Thyroid gland (tissue), 4 donors: ENCODE measurements at regions not wholly inside any gene's neighbourhood (a gene's known extent, or its start where the extent isn't known, plus 50 kb on each side); places are given as distances from the start of the nearest gene placed in this dataset.
"Not testable (repeated sequence)": the region's sequence is repeated elsewhere in the genome, so short reads cannot be mapped to it uniquely, and the experiment has no call there.

ENCODE experiments used
- DNase-seq, 2 donors: peaks; one replicate each; pipeline ENCODE4 v3.0.0-alpha.2; 2019
- H3K27ac ChIP-seq, 3 donors: fragments of 200-600 bp; sonication (generic); 1 replicate in 2 of 3; 2 replicates in 1 of 3; pipeline ENCODE4 v1.5.1; 2016 to 2019; ENCODE audit warnings: mild to moderate bottlenecking in 1 of 3, moderate library complexity in 1 of 3
- H3K27me3 ChIP-seq: fragments of 200-600 bp; sonication (generic); one replicate; pipeline ENCODE4 v1.5.1; 2019
- H3K36me3 ChIP-seq, 2 donors: fragments of 200-600 bp; sonication (generic); one replicate each; pipeline ENCODE4 v1.5.1; 2016 to 2019
- H3K4me1 ChIP-seq, 2 donors: fragments of 200-600 bp; sonication (generic); one replicate each; pipeline ENCODE4 v1.5.1; 2017 to 2019
- H3K4me3 ChIP-seq, 3 donors: fragments of 200-600 bp; sonication (generic); replicated peaks in 1 of 3; 1 replicate in 2 of 3; 2 replicates in 1 of 3; pipeline ENCODE4 v1.5.1; 2016; ENCODE audit warnings: mild to moderate bottlenecking in 1 of 3
- H3K9me3 ChIP-seq: fragments of 200-600 bp; sonication (generic); one replicate; pipeline ENCODE4 v1.5.1; 2017
- CTCF ChIP-seq, 6 experiments: fragments of 200-600 bp in 3 of 6; fragments of 450-650 bp in 3 of 6; sonication (generic) in 3 of 6; IDR thresholded peaks; one replicate each; pipeline ENCODE4 v1.5.1; 2016 to 2019; ENCODE audit warnings: antibody characterized with exemption in 6 of 6, mild to moderate bottlenecking in 2 of 6, inconsistent platforms in 1 of 6, moderate library complexity in 1 of 6
- POLR2A ChIP-seq, 2 donors: fragments of 450-650 bp; IDR thresholded peaks; one replicate each; pipeline ENCODE4 v1.6.1; 2017; ENCODE audit warnings: antibody characterized with exemption in 2 of 2, mild to moderate bottlenecking in 2 of 2, moderate library complexity in 1 of 2
- WGBS, 2 donors: methylation state at CpG; one replicate each; pipeline ENCODE4 v1.1.5; 2017; 5-methylcytosine and 5-hydroxymethylcytosine counted together
- intact Hi-C: fragments of 100-400 bp; cut with DNase I; formaldehyde crosslinking; loops from one replicate; pipeline ENCODE4 v1.15.1; 2023

GRCh38 chr10:35819011-35819410, 176.9 kb upstream of the FZD8 start:
- H3K4me3 ChIP-seq: no peak overlapping the region
- H3K27me3 ChIP-seq: no peaks in the 10 kb centered on the region
- no peaks in the 10 kb centered on the region for H3K9me3 ChIP-seq
- intact Hi-C loops: no loop called here
- peaks cover 22 to 27% of the 10 kb centered on the region in 2 donors for H3K4me1 ChIP-seq
- WGBS, 2 donors: 95 to 98% methylated on average over 3 of the region's 3 CpGs
- H3K27ac ChIP-seq: no peak overlapping the region
- TF ChIP-seq POLR2A (IDR thresholded peaks at IDR 0.05) (no peak), CTCF (IDR thresholded peaks at IDR 0.05) (no peak)
- H3K36me3 ChIP-seq: no peaks in the 10 kb centered on the region
- DNase-seq: no peak

GRCh38 chr10:35817109-35817508, 175.0 kb upstream of the FZD8 start:
- H3K4me1 ChIP-seq: peaks cover 10 to 12% of the 10 kb centered on the region in 2 donors
- WGBS, 2 donors: 95 to 98% methylated on average over 3 to 4 of the region's 5 CpGs
- H3K27me3 ChIP-seq, H3K36me3 ChIP-seq, H3K9me3 ChIP-seq, DNase-seq, H3K27ac ChIP-seq, intact Hi-C loops, H3K4me3 ChIP-seq: not testable (repeated sequence)

GRCh38 chr10:35813219-35813618, 171.1 kb upstream of the FZD8 start:
- H3K4me1 ChIP-seq: no peaks in the 10 kb centered on the region
- no peak for DNase-seq
- H3K9me3 ChIP-seq: no peaks in the 10 kb centered on the region
- TF ChIP-seq CTCF (IDR thresholded peaks at IDR 0.05) (no peak), POLR2A (IDR thresholded peaks at IDR 0.05) (no peak)
- no peak overlapping the region for H3K4me3 ChIP-seq
- no peaks in the 10 kb centered on the region for H3K36me3 ChIP-seq
- no peaks in the 10 kb centered on the region for H3K27me3 ChIP-seq
- WGBS, 2 donors: 92 to 94% methylated on average over 4 of the region's 4 CpGs
- intact Hi-C loops: no loop called here
- H3K27ac ChIP-seq: no peak overlapping the region

- WGBS, 2 donors: 95% methylated on average over 1 of the region's 1 CpG
- Histone ChIP-seq H3K4me3 (no peak overlapping the region), H3K4me1 (no peaks in the 10 kb centered on the region), H3K36me3 (no peaks in the 10 kb centered on the region), H3K27me3 (no peaks in the 10 kb centered on the region), H3K27ac (no peak overlapping the region), H3K9me3 (no peaks in the 10 kb centered on the region)
- intact Hi-C loops: no loop called here
- TF ChIP-seq CTCF (IDR thresholded peaks at IDR 0.05): no peak
- no peak for TF ChIP-seq POLR2A (IDR thresholded peaks at IDR 0.05)
- no peak for DNase-seq
These were observed 166.2 kb upstream of the FZD8 start for GRCh38 chr10:35808344-35808743.

DNA sequence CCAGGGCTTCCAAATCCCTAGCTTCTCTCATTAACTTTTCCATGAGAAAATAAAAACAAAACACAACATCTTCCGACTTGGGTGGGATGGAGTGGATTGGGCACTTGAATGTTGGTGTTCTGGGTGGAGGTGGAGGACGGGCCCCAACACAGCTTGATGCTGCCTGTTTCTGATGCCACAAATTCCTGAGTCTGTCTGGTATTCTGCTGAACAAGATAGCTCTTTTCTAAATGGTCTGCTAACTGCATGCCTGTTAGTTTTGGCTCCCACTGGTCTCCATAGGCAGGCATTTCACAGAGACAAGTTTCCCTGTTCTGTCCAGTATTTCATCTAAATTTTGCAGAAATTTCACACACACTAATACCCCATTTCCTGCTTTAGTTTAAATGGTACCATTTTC, 160.9 kb upstream of the FZD8 start:
- Histone ChIP-seq H3K36me3 (no peaks in the 10 kb centered on the region), H3K9me3 (no peaks in the 10 kb centered on the region), H3K4me1 (no peaks in the 10 kb centered on the region), H3K27me3 (no peaks in the 10 kb centered on the region), H3K4me3 (no peak overlapping the region), H3K27ac (no peak overlapping the region)
- TF ChIP-seq CTCF (IDR thresholded peaks at IDR 0.05) (no peak), POLR2A (IDR thresholded peaks at IDR 0.05) (no peak)
- no peak for DNase-seq
- intact Hi-C loops: no loop called here
- 80 to 93% methylated on average over 2 of the region's 2 CpGs for WGBS, 2 donors

DNA sequence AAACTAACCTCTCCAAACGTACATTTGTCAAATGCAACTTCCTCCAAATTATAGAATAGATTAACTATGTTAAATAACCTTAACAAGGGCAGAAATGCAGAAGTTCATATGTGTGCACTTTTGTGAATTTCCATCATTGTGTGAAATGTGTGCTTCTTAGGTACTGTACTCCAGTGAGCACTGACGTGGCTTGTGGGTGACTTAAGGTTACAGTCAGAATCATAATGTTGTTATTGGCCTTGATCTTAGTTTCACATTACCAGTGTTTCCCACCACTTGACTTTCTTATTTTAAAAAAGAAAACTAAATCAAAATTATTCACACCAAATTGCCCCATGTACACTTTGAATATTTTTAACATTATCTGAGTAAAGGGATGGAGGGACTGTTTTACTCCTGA, 155.1 kb upstream of the FZD8 start:
- intact Hi-C loops: no loop called here
- H3K36me3 ChIP-seq: no peaks in the 10 kb centered on the region
- H3K4me3 ChIP-seq: no peak overlapping the region
- DNase-seq: no peak
- no peaks in the 10 kb centered on the region for H3K4me1 ChIP-seq
- H3K27ac ChIP-seq: no peak overlapping the region
- 81 to 82% methylated on average over 2 of the region's 2 CpGs for WGBS, 2 donors
- no peaks in the 10 kb centered on the region for H3K27me3 ChIP-seq
- TF ChIP-seq CTCF (IDR thresholded peaks at IDR 0.05) (no peak), POLR2A (IDR thresholded peaks at IDR 0.05) (no peak)
- H3K9me3 ChIP-seq: no peaks in the 10 kb centered on the region
